ENCODE measurements at regions not wholly inside any gene's neighbourhood (a gene's known extent, or its start where the extent isn't known, plus 50 kb on each side); places are given as distances from the start of the nearest gene placed in this dataset.

DNA sequence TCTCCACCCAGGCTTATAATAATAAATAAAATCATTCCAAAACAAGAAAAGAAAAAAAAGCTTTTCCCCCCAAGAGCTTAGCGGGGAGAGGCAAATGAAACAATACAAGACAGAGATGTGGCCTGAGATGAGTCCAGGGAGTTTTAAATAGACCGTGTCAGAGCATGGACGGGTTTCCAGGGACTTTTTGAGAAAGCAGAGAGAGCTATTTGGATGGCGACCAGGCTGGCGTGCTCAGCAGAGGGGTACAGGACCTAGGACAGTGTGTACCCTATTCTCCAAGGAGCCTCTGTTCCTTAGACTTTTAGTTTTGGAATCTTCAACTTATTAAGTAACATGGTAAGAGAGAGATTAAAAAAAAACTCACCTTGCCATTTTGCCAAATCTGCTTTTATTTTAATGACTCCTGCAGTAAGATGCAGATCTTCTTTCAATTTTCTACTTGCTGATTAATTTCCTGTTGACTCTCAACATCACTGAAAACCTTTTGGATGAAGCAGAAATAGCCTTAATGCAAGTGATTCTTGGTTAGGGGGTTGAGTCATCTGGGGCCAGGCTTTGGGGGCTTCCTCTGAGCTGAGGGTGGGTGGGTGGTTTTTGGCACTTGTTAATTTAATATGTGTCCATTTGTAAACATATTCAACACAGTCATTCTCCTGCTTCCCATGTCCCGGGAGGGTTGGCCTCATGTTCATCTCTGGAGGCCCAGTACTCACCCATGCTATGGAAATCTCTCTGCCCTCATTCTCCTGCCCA is 49.6 kb upstream of the OSMR start:
- Histone ChIP-seq H3F3A (ENCODE audit: low read depth) (no peaks in the 10 kb centered on the region), H3K4me3 (ENCODE audit: low read length, poor library complexity, severe bottlenecking) (no peak overlapping the region), H3K9me2 (replicated peaks; ENCODE audit: low read depth, low read length) (no peaks in the 10 kb centered on the region), H3K27me3 (ENCODE audit: insufficient read depth, low read length, poor library complexity, severe bottlenecking) (no peaks in the 10 kb centered on the region), H2AFZ (ENCODE audit: low read length) (no peak overlapping the region), H3K4me2 (ENCODE audit: low read depth, low read length, poor library complexity, severe bottlenecking) (no peak overlapping the region), H3K9ac (ENCODE audit: low read depth, low read length, poor library complexity, severe bottlenecking) (no peak overlapping the region), H3K9me3 (ENCODE audit: insufficient read depth, low read depth, low read length) (no peaks in the 10 kb centered on the region), H3K36me3 (ENCODE audit: insufficient read depth, low read length) (no peaks in the 10 kb centered on the region), H3K79me2 (ENCODE audit: insufficient read depth, low read length) (no peaks in the 10 kb centered on the region), H3K4me1 (ENCODE audit: insufficient read depth, low read length, poor library complexity, severe bottlenecking) (no peaks in the 10 kb centered on the region), H4K20me1 (ENCODE audit: insufficient read depth, low read length, poor library complexity, severe bottlenecking) (no peaks in the 10 kb centered on the region)
- no peak for TF ChIP-seq EZH2phosphoT487 (IDR thresholded peaks at IDR 0.05; ENCODE audit: borderline replicate concordance)
- TF ChIP-seq, protein P1, sequence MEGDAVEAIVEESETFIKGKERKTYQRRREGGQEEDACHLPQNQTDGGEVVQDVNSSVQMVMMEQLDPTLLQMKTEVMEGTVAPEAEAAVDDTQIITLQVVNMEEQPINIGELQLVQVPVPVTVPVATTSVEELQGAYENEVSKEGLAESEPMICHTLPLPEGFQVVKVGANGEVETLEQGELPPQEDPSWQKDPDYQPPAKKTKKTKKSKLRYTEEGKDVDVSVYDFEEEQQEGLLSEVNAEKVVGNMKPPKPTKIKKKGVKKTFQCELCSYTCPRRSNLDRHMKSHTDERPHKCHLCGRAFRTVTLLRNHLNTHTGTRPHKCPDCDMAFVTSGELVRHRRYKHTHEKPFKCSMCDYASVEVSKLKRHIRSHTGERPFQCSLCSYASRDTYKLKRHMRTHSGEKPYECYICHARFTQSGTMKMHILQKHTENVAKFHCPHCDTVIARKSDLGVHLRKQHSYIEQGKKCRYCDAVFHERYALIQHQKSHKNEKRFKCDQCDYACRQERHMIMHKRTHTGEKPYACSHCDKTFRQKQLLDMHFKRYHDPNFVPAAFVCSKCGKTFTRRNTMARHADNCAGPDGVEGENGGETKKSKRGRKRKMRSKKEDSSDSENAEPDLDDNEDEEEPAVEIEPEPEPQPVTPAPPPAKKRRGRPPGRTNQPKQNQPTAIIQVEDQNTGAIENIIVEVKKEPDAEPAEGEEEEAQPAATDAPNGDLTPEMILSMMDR (conservative IDR thresholded peaks at IDR 0.05; ENCODE audit: low read length): no peak
